ENCODE measurements at regions not wholly inside any gene's neighbourhood (a gene's known extent, or its start where the extent isn't known, plus 50 kb on each side); places are given as distances from the start of the nearest gene placed in this dataset.

GRCh38 chr9:89984214-89984613, 379.4 kb downstream of the GADD45G start:
- DNase-seq: no peak
- no CpG with 5 or more reads among the region's 1 CpG for WGBS (ENCODE audit: insufficient coverage)
- TF ChIP-seq CTCF (IDR thresholded peaks at IDR 0.05): no peak
- Mint-ChIP-seq H3K27ac (no peak overlapping the region), H3K36me3 (peaks cover 0 to 2% of the 10 kb centered on the region in 2 donors), H3K27me3 (ENCODE audit: low read depth in 3 of 3) (peaks cover 0 to 2% (median 2%) of the 10 kb centered on the region in 3 donors), H3K4me3 (no peak overlapping the region), H3K4me1 (peaks cover 23% of the 10 kb centered on the region), H3K9me3 (peaks cover 0 to 2% (median 0%) of the 10 kb centered on the region in 7 donors)
- Histone ChIP-seq H2AFZ (ENCODE audit: insufficient read depth, low read depth, low read length, poor library complexity, severe bottlenecking) (no peak overlapping the region), H3K4me2 (replicated peaks; ENCODE audit: extremely low read depth, low read length, poor library complexity, severe bottlenecking) (no peak overlapping the region), H3K4me3 (replicated peaks in 1 of 3; ENCODE audit: low read depth in 2 of 3, low read length in 3 of 3) (no peak overlapping the region), H3K4me1 (ENCODE audit: control insufficient read depth in 1 of 2, insufficient read depth in 2 of 2, low read length in 2 of 2) (peaks cover 11 to 14% of the 10 kb centered on the region in 2 donors), H3K9ac (ENCODE audit: insufficient read depth, low read length, poor library complexity, severe bottlenecking) (no peak overlapping the region), H3K36me3 (replicated peaks in 1 of 2; ENCODE audit: control insufficient read depth in 1 of 2, insufficient read depth in 2 of 2, low read length in 2 of 2) (no peaks in the 10 kb centered on the region), H3K27me3 (ENCODE audit: control insufficient read depth in 2 of 2, insufficient read depth in 2 of 2, low read length in 2 of 2) (no peaks in the 10 kb centered on the region), H3K9me3 (replicated peaks in 1 of 2; ENCODE audit: control insufficient read depth in 1 of 2, insufficient read depth in 1 of 2, low read length in 2 of 2) (no peaks in the 10 kb centered on the region), H3K79me2 (ENCODE audit: insufficient read depth, low read length) (no peaks in the 10 kb centered on the region), H3K27ac (ENCODE audit: low read depth in 1 of 2, low read length in 2 of 2) (no peak overlapping the region), H4K20me1 (ENCODE audit: insufficient read depth, low read length) (no peaks in the 10 kb centered on the region)
- intact Hi-C loops (cut with micrococcal nuclease): no loop called here

- TF ChIP-seq CTCF (IDR thresholded peaks at IDR 0.05): no peak
- no peak for DNase-seq
- no peak overlapping the region for H3K4me3 ChIP-seq (replicated peaks in 1 of 3; ENCODE audit: low read depth in 2 of 3, low read length in 3 of 3)
- no peaks in the 10 kb centered on the region for H4K20me1 ChIP-seq (ENCODE audit: insufficient read depth, low read length)
- WGBS (ENCODE audit: insufficient coverage): 100% methylated on average over 1 of the region's 2 CpGs
- intact Hi-C loops (cut with micrococcal nuclease): no loop called here
- peaks cover 19 to 23% of the 10 kb centered on the region in 2 donors for H3K4me1 ChIP-seq (ENCODE audit: control insufficient read depth in 1 of 2, insufficient read depth in 2 of 2, low read length in 2 of 2)
- H3K36me3 ChIP-seq (replicated peaks in 1 of 2; ENCODE audit: control insufficient read depth in 1 of 2, insufficient read depth in 2 of 2, low read length in 2 of 2): no peaks in the 10 kb centered on the region
- H3K9me3 Mint-ChIP-seq: peaks cover 0 to 2% (median under 1%) of the 10 kb centered on the region in 7 donors
- peaks cover 0 to 2% (median 2%) of the 10 kb centered on the region in 3 donors for H3K27me3 Mint-ChIP-seq (ENCODE audit: low read depth in 3 of 3)
- peaks cover 0 to 2% of the 10 kb centered on the region in 2 donors for H3K36me3 Mint-ChIP-seq
- H3K9ac ChIP-seq (ENCODE audit: insufficient read depth, low read length, poor library complexity, severe bottlenecking): no peak overlapping the region
- H3K27me3 ChIP-seq (ENCODE audit: control insufficient read depth in 2 of 2, insufficient read depth in 2 of 2, low read length in 2 of 2): no peaks in the 10 kb centered on the region
- H3K4me2 ChIP-seq (replicated peaks; ENCODE audit: extremely low read depth, low read length, poor library complexity, severe bottlenecking): no peak overlapping the region
- H3K27ac Mint-ChIP-seq: no peak overlapping the region
- no peak overlapping the region for H2AFZ ChIP-seq (ENCODE audit: insufficient read depth, low read depth, low read length, poor library complexity, severe bottlenecking)
- no peaks in the 10 kb centered on the region for H3K79me2 ChIP-seq (ENCODE audit: insufficient read depth, low read length)
- H3K4me3 Mint-ChIP-seq: no peak overlapping the region
- H3K9me3 ChIP-seq (replicated peaks in 1 of 2; ENCODE audit: control insufficient read depth in 1 of 2, insufficient read depth in 1 of 2, low read length in 2 of 2): no peaks in the 10 kb centered on the region
- peaks cover 28% of the 10 kb centered on the region for H3K4me1 Mint-ChIP-seq
- no peak overlapping the region for H3K27ac ChIP-seq (ENCODE audit: low read depth in 1 of 2, low read length in 2 of 2)
Observed at GRCh38 chr9:89985068-89985467, 380.3 kb downstream of the GADD45G start.
